Prostate gland (tissue), 2 donors: ENCODE measurements at regions not wholly inside any gene's neighbourhood (a gene's known extent, or its start where the extent isn't known, plus 50 kb on each side); places are given as distances from the start of the nearest gene placed in this dataset.

Experiments
- DNase-seq: peaks from one replicate; pipeline ENCODE4 v3.0.0-alpha.2; 2019; ENCODE audit warnings: low spot score
- H3K27ac ChIP-seq, 2 donors: fragments of 200-600 bp; sonication (generic); 2 replicates each; pipeline ENCODE4 v1.5.1; 2017 to 2019
- H3K27me3 ChIP-seq: fragments of 200-600 bp; sonication (generic); replicated peaks from 2 replicates; pipeline ENCODE4 v1.5.1; 2019; ENCODE audit not compliant: insufficient read depth
- H3K36me3 ChIP-seq, 2 donors: fragments of 200-600 bp; sonication (generic); 1 replicate in 1 of 2; 2 replicates in 1 of 2; pipeline versions ENCODE4 v1.5.1 to v1.8.1; 2017 to 2019
- H3K4me1 ChIP-seq: fragments of 200-600 bp; sonication (generic); replicated peaks from 2 replicates; pipeline ENCODE4 v1.5.1; 2019
- H3K4me3 ChIP-seq, 2 donors: fragments of 200-600 bp; sonication (generic); 2 replicates each; pipeline ENCODE4 v1.5.1; 2017 to 2019
- H3K9me3 ChIP-seq: fragments of 200-600 bp; sonication (generic); 2 replicates; pipeline ENCODE4 v1.5.1; 2017
- POLR2A ChIP-seq: fragments of 450-650 bp; IDR thresholded peaks from one replicate; pipeline ENCODE4 v1.6.1; 2016; ENCODE audit warnings: antibody characterized with exemption, mild to moderate bottlenecking
- POLR2AphosphoS5 ChIP-seq: sonication (generic); formaldehyde crosslinking; IDR thresholded peaks from one replicate; pipeline ENCODE4 v1.6.1; 2017; ENCODE audit warnings: antibody characterized with exemption
- WGBS: methylation state at CpG from one replicate; pipeline ENCODE4 v1.1.5; 2018; 5-methylcytosine and 5-hydroxymethylcytosine counted together
- intact Hi-C: fragments of 100-400 bp; cut with DNase I; formaldehyde crosslinking; loops from one replicate; pipeline ENCODE4 v1.14.2; 2022
- TF ChIP-seq, protein P1 (sequence below), 4 experiments: fragments of 200-600 bp in 2 of 4; fragments of 450-650 bp in 2 of 4; sonication (generic) in 2 of 4; IDR thresholded peaks; 1 replicate in 3 of 4; 2 replicates in 1 of 4; pipeline ENCODE4 v1.5.1; 2016 to 2019; ENCODE audit warnings: antibody characterized with exemption in 4 of 4, mild to moderate bottlenecking in 2 of 4, moderate library complexity in 2 of 4

DNA sequence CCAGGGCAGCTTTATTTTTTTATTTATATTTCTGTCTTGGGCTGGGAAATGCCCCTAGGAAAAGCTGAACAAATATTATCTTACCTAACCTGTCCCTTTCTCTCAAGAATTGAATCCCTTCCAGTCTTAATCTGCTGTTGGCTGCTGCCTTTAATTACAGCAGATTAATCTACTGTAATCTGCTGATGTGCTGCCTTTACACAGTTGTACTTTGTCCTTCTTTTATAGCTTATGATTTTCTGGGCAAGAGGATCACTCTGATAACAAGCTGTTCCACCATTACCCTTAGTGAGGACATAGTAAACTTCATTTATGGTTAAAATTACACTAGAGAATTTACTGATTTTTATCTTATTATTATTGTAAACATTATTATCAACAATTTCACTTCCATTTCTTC lies 234.5 kb upstream of the MAN1A1 start:
- TF ChIP-seq, protein P1, sequence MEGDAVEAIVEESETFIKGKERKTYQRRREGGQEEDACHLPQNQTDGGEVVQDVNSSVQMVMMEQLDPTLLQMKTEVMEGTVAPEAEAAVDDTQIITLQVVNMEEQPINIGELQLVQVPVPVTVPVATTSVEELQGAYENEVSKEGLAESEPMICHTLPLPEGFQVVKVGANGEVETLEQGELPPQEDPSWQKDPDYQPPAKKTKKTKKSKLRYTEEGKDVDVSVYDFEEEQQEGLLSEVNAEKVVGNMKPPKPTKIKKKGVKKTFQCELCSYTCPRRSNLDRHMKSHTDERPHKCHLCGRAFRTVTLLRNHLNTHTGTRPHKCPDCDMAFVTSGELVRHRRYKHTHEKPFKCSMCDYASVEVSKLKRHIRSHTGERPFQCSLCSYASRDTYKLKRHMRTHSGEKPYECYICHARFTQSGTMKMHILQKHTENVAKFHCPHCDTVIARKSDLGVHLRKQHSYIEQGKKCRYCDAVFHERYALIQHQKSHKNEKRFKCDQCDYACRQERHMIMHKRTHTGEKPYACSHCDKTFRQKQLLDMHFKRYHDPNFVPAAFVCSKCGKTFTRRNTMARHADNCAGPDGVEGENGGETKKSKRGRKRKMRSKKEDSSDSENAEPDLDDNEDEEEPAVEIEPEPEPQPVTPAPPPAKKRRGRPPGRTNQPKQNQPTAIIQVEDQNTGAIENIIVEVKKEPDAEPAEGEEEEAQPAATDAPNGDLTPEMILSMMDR (IDR thresholded peaks at IDR 0.05): no peak
- TF ChIP-seq POLR2AphosphoS5 (no peak), POLR2A (no peak)
- H3K36me3 ChIP-seq: no peaks in the 10 kb centered on the region
- H3K9me3 ChIP-seq: no peaks in the 10 kb centered on the region
- H3K4me1 ChIP-seq: no peaks in the 10 kb centered on the region
- no peak overlapping the region for H3K27ac ChIP-seq
- no peak for DNase-seq
- H3K4me3 ChIP-seq: no peak overlapping the region
- intact Hi-C loops: no loop called here
- no peaks in the 10 kb centered on the region for H3K27me3 ChIP-seq

- Histone ChIP-seq H3K9me3 (no peaks in the 10 kb centered on the region), H3K36me3 (no peaks in the 10 kb centered on the region), H3K27me3 (no peaks in the 10 kb centered on the region), H3K4me1 (no peaks in the 10 kb centered on the region), H3K27ac (no peak overlapping the region), H3K4me3 (no peak overlapping the region)
- no peak for DNase-seq
- 90% methylated on average over 3 of the region's 3 CpGs for WGBS
- intact Hi-C loops: no loop called here
- TF ChIP-seq, protein P1 (IDR thresholded peaks at IDR 0.05): no peak
- no peak for TF ChIP-seq POLR2A
- TF ChIP-seq POLR2AphosphoS5: no peak
Measured at GRCh38 chr6:119581220-119581619, 231.7 kb upstream of the MAN1A1 start.

GRCh38 chr6:119575721-119576120 lies 226.2 kb upstream of the MAN1A1 start:
- intact Hi-C loops: no loop called here
- TF ChIP-seq POLR2AphosphoS5 (no peak), POLR2A (no peak)
- TF ChIP-seq, protein P1 (IDR thresholded peaks at IDR 0.05): no peak
- H3K4me3 ChIP-seq: no peak overlapping the region
- no peaks in the 10 kb centered on the region for H3K9me3 ChIP-seq
- no peak for DNase-seq
- H3K27ac ChIP-seq: no peak overlapping the region
- H3K27me3 ChIP-seq: no peaks in the 10 kb centered on the region
- no peaks in the 10 kb centered on the region for H3K4me1 ChIP-seq
- H3K36me3 ChIP-seq: no peaks in the 10 kb centered on the region
- WGBS: 94% methylated on average over 2 of the region's 2 CpGs

DNA sequence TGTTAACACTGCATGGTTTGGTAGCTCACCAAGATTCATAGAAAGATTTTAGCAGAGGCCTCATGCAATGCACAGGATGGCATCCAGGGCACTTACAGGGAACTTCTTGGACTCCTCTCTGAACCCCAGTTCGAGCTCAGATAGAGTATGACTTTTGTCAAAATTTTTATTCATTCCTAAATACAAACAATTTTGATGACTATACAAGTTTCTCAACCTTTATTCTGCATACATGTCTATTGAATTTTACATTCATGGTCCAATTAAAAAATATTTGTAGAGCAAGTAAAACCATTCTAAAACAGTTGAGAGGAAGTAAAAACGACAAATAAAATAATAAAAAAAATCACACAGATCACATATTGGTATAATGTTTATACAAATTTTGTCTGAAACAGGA lies 219.0 kb upstream of the MAN1A1 start:
- Histone ChIP-seq H3K27ac (no peak overlapping the region), H3K36me3 (no peaks in the 10 kb centered on the region), H3K27me3 (no peaks in the 10 kb centered on the region), H3K4me1 (no peaks in the 10 kb centered on the region), H3K4me3 (no peak overlapping the region), H3K9me3 (no peaks in the 10 kb centered on the region)
- intact Hi-C loops: no loop called here
- TF ChIP-seq, protein P1 (IDR thresholded peaks at IDR 0.05): no peak
- TF ChIP-seq POLR2A: no peak
- no peak for TF ChIP-seq POLR2AphosphoS5
- WGBS: 85% methylated on average over 2 of the region's 2 CpGs
- DNase-seq: no peak

GRCh38 chr6:119566546-119567260 lies 217.1 kb upstream of the MAN1A1 start:
- H3K4me3 ChIP-seq: peak overlapping the region in 1 of 2 donors; percentile 0
- peak; percentile 39 for DNase-seq

More at GRCh38 chr6:119566546-119567260, 217.1 kb upstream of the MAN1A1 start:
- 53% methylated on average over 19 of the region's 19 CpGs for WGBS
- TF ChIP-seq POLR2AphosphoS5: no peak
- TF ChIP-seq POLR2A: no peak
- TF ChIP-seq, protein P1 (IDR thresholded peaks at IDR 0.05): no peak
- no peaks in the 10 kb centered on the region for H3K27me3 ChIP-seq
- intact Hi-C loops: no loop called here
- H3K27ac ChIP-seq: no peak overlapping the region
- H3K9me3 ChIP-seq: no peaks in the 10 kb centered on the region
- H3K4me1 ChIP-seq: no peaks in the 10 kb centered on the region
- no peaks in the 10 kb centered on the region for H3K36me3 ChIP-seq
